Keratinocyte (primary cell): ENCODE measurements at regions not wholly inside any gene's neighbourhood (a gene's known extent, or its start where the extent isn't known, plus 50 kb on each side); places are given as distances from the start of the nearest gene placed in this dataset.

Experiments used
- DNase-seq: peaks from one replicate; pipeline ENCODE4 v3.0.0-alpha.2; 2011; ENCODE audit warnings: low read depth, missing footprints, low spot score
- FAIRE-seq: peaks from 2 replicates; lab custom pipeline; 2011; peaks lifted over from hg19 to GRCh38; lab: Jason Lieb, UNC
- H2AFZ ChIP-seq: 2 replicates; pipeline ENCODE4 v1.6.0; 2012; ENCODE audit warnings: low read length, control low read depth, inconsistent platforms; ENCODE audit not compliant: control insufficient read depth
- H3K27ac ChIP-seq: 2 replicates; pipeline ENCODE4 v1.5.1; 2011; ENCODE audit warnings: low read length; ENCODE audit not compliant: control insufficient read depth, insufficient read depth
- H3K27me3 ChIP-seq: 3 replicates; pipeline ENCODE4 v1.6.0; 2011; ENCODE audit warnings: low read length; ENCODE audit not compliant: control insufficient read depth, insufficient read depth; ENCODE audit errors: extremely low read depth
- H3K36me3 ChIP-seq, 2 experiments: 2 replicates in 1 of 2; 3 replicates in 1 of 2; pipeline ENCODE4 v1.5.1; 2011; ENCODE audit warnings: low read length in 2 of 2, mild to moderate bottlenecking in 1 of 2; ENCODE audit not compliant: control insufficient read depth in 2 of 2, insufficient read depth in 2 of 2; ENCODE audit errors: extremely low read depth in 1 of 2
- H3K4me1 ChIP-seq: 3 replicates; pipeline ENCODE4 v1.5.1; 2011; ENCODE audit warnings: low read length; ENCODE audit not compliant: control insufficient read depth, insufficient read depth; ENCODE audit errors: extremely low read depth
- H3K4me2 ChIP-seq: 3 replicates; pipeline ENCODE4 v1.6.0; 2011; ENCODE audit warnings: low read depth, low read length; ENCODE audit not compliant: control insufficient read depth, insufficient read depth; ENCODE audit errors: extremely low read depth
- H3K4me3 ChIP-seq, 3 experiments: fragments of 200-600 bp in 1 of 3; sonication (generic) in 1 of 3; 2 replicates in 2 of 3; 3 replicates in 1 of 3; pipeline ENCODE4 v1.5.1; 2011 to 2016; ENCODE audit warnings: low read length in 3 of 3, mild to moderate bottlenecking in 3 of 3, control low read depth in 2 of 3, inconsistent platforms in 1 of 3, low read depth in 1 of 3, mixed read lengths in 1 of 3, mixed run types in 1 of 3, moderate library complexity in 1 of 3; ENCODE audit not compliant: control insufficient read depth in 2 of 3, insufficient read depth in 2 of 3; ENCODE audit errors: extremely low read depth in 1 of 3
- H3K79me2 ChIP-seq: 2 replicates; pipeline ENCODE4 v1.6.0; 2012; ENCODE audit warnings: low read length; ENCODE audit not compliant: control insufficient read depth, insufficient read depth
- H3K9ac ChIP-seq: 3 replicates; pipeline ENCODE4 v1.6.0; 2011; ENCODE audit warnings: low read length; ENCODE audit not compliant: control insufficient read depth, insufficient read depth; ENCODE audit errors: extremely low read depth
- H3K9me1 ChIP-seq: 3 replicates; pipeline ENCODE4 v1.6.0; 2011; ENCODE audit warnings: low read length; ENCODE audit not compliant: control insufficient read depth, insufficient read depth; ENCODE audit errors: extremely low read depth
- H3K9me3 ChIP-seq: 2 replicates; pipeline ENCODE4 v1.5.1; 2012; ENCODE audit warnings: low read depth, low read length; ENCODE audit not compliant: control insufficient read depth
- H4K20me1 ChIP-seq: 3 replicates; pipeline ENCODE4 v1.6.0; 2011; ENCODE audit warnings: low read length; ENCODE audit not compliant: control insufficient read depth, insufficient read depth; ENCODE audit errors: extremely low read depth
- CTCF ChIP-seq, 3 experiments: IDR thresholded peaks in 1 of 3; conservative IDR thresholded peaks in 1 of 3; optimal IDR thresholded peaks in 1 of 3; 2 replicates in 2 of 3; 3 replicates in 1 of 3; pipeline versions ENCODE3 to v1.5.1; 2011; ENCODE audit warnings: low read length in 3 of 3, mild to moderate bottlenecking in 3 of 3, moderate library complexity in 2 of 3, control low read depth in 1 of 3, inconsistent platforms in 1 of 3; ENCODE audit not compliant: insufficient read depth in 2 of 3; ENCODE audit errors: extremely low read depth in 1 of 3
- EZH2 ChIP-seq: IDR thresholded peaks from one replicate; pipeline ENCODE4 v1.6.1; 2012; ENCODE audit warnings: inconsistent platforms, mild to moderate bottlenecking, low read length, moderate library complexity
- dilution Hi-C: fragments of 300-500 bp; cut with MboI; formaldehyde crosslinking; loops from one replicate; pipeline ENCODE4 v1.7.0; 2020; ENCODE audit warnings: low sequenced_read_pairs; ENCODE audit not compliant: extremely low pct_ligation_motif_present

- DNase-seq (no peak), FAIRE-seq (no peak)
- Histone ChIP-seq H3K27ac (no peak overlapping the region), H3K36me3 (no peaks in the 10 kb centered on the region), H3K9ac (no peak overlapping the region), H3K9me1 (no peaks in the 10 kb centered on the region), H3K4me3 (no peak overlapping the region), H3K4me2 (no peak overlapping the region), H3K9me3 (no peaks in the 10 kb centered on the region), H3K4me1 (no peaks in the 10 kb centered on the region), H4K20me1 (no peaks in the 10 kb centered on the region), H3K27me3 (peaks cover 10% of the 10 kb centered on the region), H2AFZ (no peak overlapping the region), H3K79me2 (no peaks in the 10 kb centered on the region)
- dilution Hi-C loops = no loop called here
- no peak for TF ChIP-seq CTCF (optimal IDR thresholded peaks at IDR 0.05 in 1 of 3, IDR thresholded peaks at IDR 0.05 in 1 of 3, conservative IDR thresholded peaks at IDR 0.05 in 1 of 3; ENCODE audit: extremely low read depth in 1 of 3, insufficient read depth in 2 of 3, low read length in 3 of 3)
- no peak for TF ChIP-seq EZH2
Measured at GRCh38 chr14:101008631-101009336, 105.3 kb upstream of the RTL1 start.

GRCh38 chr14:101009531-101009930 is 106.0 kb upstream of the RTL1 start:
- FAIRE-seq (no peak), DNase-seq (no peak)
- H3K9me3 ChIP-seq = no peaks in the 10 kb centered on the region
- H3K9ac ChIP-seq = no peak overlapping the region
- H3K27me3 ChIP-seq = peaks cover 4% of the 10 kb centered on the region
- H3K27ac ChIP-seq = no peak overlapping the region
- no peaks in the 10 kb centered on the region for H4K20me1 ChIP-seq
- dilution Hi-C loops = no loop called here
- H3K36me3 ChIP-seq = no peaks in the 10 kb centered on the region
- H2AFZ ChIP-seq = no peak overlapping the region
- no peaks in the 10 kb centered on the region for H3K9me1 ChIP-seq
- no peak overlapping the region for H3K4me2 ChIP-seq
- H3K79me2 ChIP-seq = no peaks in the 10 kb centered on the region
- no peak for TF ChIP-seq EZH2
- TF ChIP-seq CTCF (optimal IDR thresholded peaks at IDR 0.05 in 1 of 3, IDR thresholded peaks at IDR 0.05 in 1 of 3, conservative IDR thresholded peaks at IDR 0.05 in 1 of 3; ENCODE audit: extremely low read depth in 1 of 3, insufficient read depth in 2 of 3, low read length in 3 of 3) = no peak
- no peak overlapping the region for H3K4me3 ChIP-seq
- no peaks in the 10 kb centered on the region for H3K4me1 ChIP-seq
